ENCODE measurements at regions not wholly inside any gene's neighbourhood (a gene's known extent, or its start where the extent isn't known, plus 50 kb on each side); places are given as distances from the start of the nearest gene placed in this dataset.

DNA sequence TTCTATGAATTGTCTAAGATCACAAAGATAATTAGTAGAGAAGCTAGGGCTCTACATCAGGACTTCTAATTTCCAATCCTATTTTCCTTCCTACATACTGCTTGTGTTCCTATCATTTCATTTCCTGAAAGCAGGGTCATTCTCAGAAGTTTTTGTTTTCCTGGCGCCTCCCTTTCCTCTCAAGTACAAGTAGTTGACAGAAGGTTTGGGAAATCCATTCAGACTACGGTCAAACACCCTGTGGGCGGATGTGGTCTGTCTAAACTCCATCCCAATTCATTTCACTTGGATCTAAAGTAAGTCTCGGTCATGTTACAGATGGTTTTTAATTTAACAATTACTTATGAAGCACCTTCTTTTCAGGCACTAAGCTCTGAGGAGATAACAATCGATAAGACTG, 221.4 kb downstream of the MTERF1 start:
- no peaks in the 10 kb centered on the region for H3K36me3 ChIP-seq (ENCODE audit: control insufficient read depth in 1 of 2, insufficient read depth in 2 of 2, low read length in 2 of 2)
- no peak overlapping the region for H3K27ac ChIP-seq (ENCODE audit: low read depth, low read length)
- H3K9ac ChIP-seq (ENCODE audit: low read length): no peak overlapping the region
- H4K20me1 ChIP-seq (ENCODE audit: insufficient read depth): no peaks in the 10 kb centered on the region
- H2AFZ ChIP-seq (ENCODE audit: low read depth, low read length, poor library complexity, severe bottlenecking): no peak overlapping the region
- H3K9me3 ChIP-seq (ENCODE audit: control insufficient read depth in 1 of 2, insufficient read depth in 1 of 2, low read depth in 1 of 2, low read length in 2 of 2): no peaks in the 10 kb centered on the region
- no peak overlapping the region for H3K4me3 ChIP-seq (replicated peaks in 1 of 2; ENCODE audit: low read depth in 1 of 2, low read length in 2 of 2)
- no peaks in the 10 kb centered on the region for H3K4me1 ChIP-seq (ENCODE audit: control insufficient read depth in 1 of 2, insufficient read depth in 2 of 2, low read length in 2 of 2)
- no peak for TF ChIP-seq EZH2phosphoT487 (IDR thresholded peaks at IDR 0.05; ENCODE audit: borderline replicate concordance)
- no peak for TF ChIP-seq CBX3 (IDR thresholded peaks at IDR 0.05; ENCODE audit: low read depth)
- TF ChIP-seq SP1 (IDR thresholded peaks at IDR 0.05; ENCODE audit: low read depth): no peak
- TF ChIP-seq ZNF274 (IDR thresholded peaks at IDR 0.05; ENCODE audit: low read depth, low read length): no peak
- no peak for TF ChIP-seq POLR2A (IDR thresholded peaks at IDR 0.05; ENCODE audit: borderline replicate concordance, extremely low read depth, insufficient read depth, insufficient read length)
- TF ChIP-seq RAD21 (IDR thresholded peaks at IDR 0.05; ENCODE audit: low read depth): no peak
- no peak for TF ChIP-seq ELF1 (IDR thresholded peaks at IDR 0.05; ENCODE audit: borderline replicate concordance, low read depth)
- POLR2A ChIA-PET: no interaction called here
- CTCF ChIA-PET: no interaction called here
- H3K9me2 ChIP-seq (ENCODE audit: insufficient read depth): no peaks in the 10 kb centered on the region
- H3K79me2 ChIP-seq (ENCODE audit: insufficient read depth, low read length): no peaks in the 10 kb centered on the region
- H3K4me2 ChIP-seq (ENCODE audit: low read length): no peak overlapping the region
- H3K27me3 ChIP-seq (ENCODE audit: insufficient read depth, low read length): 0 out of 2 replicates have a peak, but pooled peaks cover under 1% of the 10 kb centered on the region
- BruUV-seq (replicated peaks): no TSS peak
- ATAC-seq (no peak), DNase-seq (ENCODE audit: low read depth, low spot score) (no peak)
- intact Hi-C loops (cut with micrococcal nuclease): no loop called here
- RAD21 ChIA-PET (ENCODE audit: low non-redundant PET in 1 of 2, low total read pairs in 2 of 2, uncharacterized antibody in 2 of 2, unreplicated experiment in 2 of 2): no interaction called here

DNA sequence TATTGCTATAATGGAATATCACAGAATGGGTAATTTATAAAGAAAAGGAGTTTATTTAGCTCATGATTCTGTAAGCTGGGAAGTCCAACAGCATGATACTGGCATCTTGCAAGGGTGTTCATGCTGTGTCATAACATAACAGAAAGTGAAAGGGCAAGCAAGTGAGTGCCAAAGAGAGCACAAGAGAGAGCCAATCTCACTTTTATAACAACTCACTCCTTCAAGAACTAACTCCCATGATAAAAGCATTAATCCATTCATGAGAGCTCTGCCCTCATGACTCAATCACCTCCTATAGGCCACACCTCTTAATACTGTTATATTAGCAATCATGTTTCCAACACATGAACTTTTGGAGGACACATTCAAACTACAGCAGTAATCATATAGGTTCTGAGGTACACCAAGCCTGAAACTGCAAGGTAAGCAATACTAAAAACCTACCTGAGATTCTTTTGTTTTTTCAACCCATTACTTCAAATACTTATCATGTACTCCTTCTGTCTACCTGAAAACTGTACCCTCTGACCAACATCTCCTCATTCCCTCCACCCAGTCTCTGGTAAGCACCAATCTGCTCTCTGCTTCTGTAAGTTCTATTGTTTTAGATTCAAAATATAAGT, 219.7 kb downstream of the MTERF1 start:
- RAD21 ChIA-PET (ENCODE audit: low non-redundant PET in 1 of 2, low total read pairs in 2 of 2, uncharacterized antibody in 2 of 2, unreplicated experiment in 2 of 2): no interaction called here
- POLR2A ChIA-PET: interaction anchor here (0.6 kb wide), 1 partner anchor 320 kb away, joined by 3 read pairs; no protein-coding TSS in a partner anchor
- BruUV-seq (replicated peaks): no TSS peak
- Histone ChIP-seq H3K9me2 (ENCODE audit: insufficient read depth) (no peaks in the 10 kb centered on the region), H4K20me1 (ENCODE audit: insufficient read depth) (no peaks in the 10 kb centered on the region), H3K9ac (ENCODE audit: low read length) (no peak overlapping the region), H3K9me3 (ENCODE audit: control insufficient read depth in 1 of 2, insufficient read depth in 1 of 2, low read depth in 1 of 2, low read length in 2 of 2) (no peaks in the 10 kb centered on the region), H3K4me1 (ENCODE audit: control insufficient read depth in 1 of 2, insufficient read depth in 2 of 2, low read length in 2 of 2) (no peaks in the 10 kb centered on the region), H3K27me3 (ENCODE audit: insufficient read depth, low read length) (no peaks in the 10 kb centered on the region), H3K4me2 (ENCODE audit: low read length) (no peak overlapping the region), H3K79me2 (ENCODE audit: insufficient read depth, low read length) (no peaks in the 10 kb centered on the region), H3K4me3 (replicated peaks in 1 of 2; ENCODE audit: low read depth in 1 of 2, low read length in 2 of 2) (no peak overlapping the region), H3K36me3 (ENCODE audit: control insufficient read depth in 1 of 2, insufficient read depth in 2 of 2, low read length in 2 of 2) (no peaks in the 10 kb centered on the region), H3K27ac (ENCODE audit: low read depth, low read length) (no peak overlapping the region), H2AFZ (ENCODE audit: low read depth, low read length, poor library complexity, severe bottlenecking) (no peak overlapping the region)
- intact Hi-C loops (cut with micrococcal nuclease): no loop called here
- DNase-seq (ENCODE audit: low read depth, low spot score) (no peak), ATAC-seq (no peak)
- CTCF ChIA-PET: no interaction called here
- TF ChIP-seq ELF1 (IDR thresholded peaks at IDR 0.05; ENCODE audit: borderline replicate concordance, low read depth): no peak
- TF ChIP-seq TCF7L2 (IDR thresholded peaks at IDR 0.05; ENCODE audit: borderline replicate concordance, extremely low read depth, insufficient read depth, insufficient read length): no peak
- TF ChIP-seq SP1 (IDR thresholded peaks at IDR 0.05; ENCODE audit: low read depth): no peak
- TF ChIP-seq ZFX (IDR thresholded peaks at IDR 0.05): no peak
- no peak for TF ChIP-seq YY1 (IDR thresholded peaks at IDR 0.05; ENCODE audit: extremely low read depth, insufficient replicate concordance, low read depth, low read length)
- TF ChIP-seq, protein P1, sequence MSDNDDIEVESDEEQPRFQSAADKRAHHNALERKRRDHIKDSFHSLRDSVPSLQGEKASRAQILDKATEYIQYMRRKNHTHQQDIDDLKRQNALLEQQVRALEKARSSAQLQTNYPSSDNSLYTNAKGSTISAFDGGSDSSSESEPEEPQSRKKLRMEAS (IDR thresholded peaks at IDR 0.05): no peak
- TF ChIP-seq FOSL1 (IDR thresholded peaks at IDR 0.05; ENCODE audit: low read depth): no peak
- TF ChIP-seq RAD21 (IDR thresholded peaks at IDR 0.05; ENCODE audit: low read depth): no peak
- no peak for TF ChIP-seq POLR2AphosphoS5 (IDR thresholded peaks at IDR 0.05; ENCODE audit: low read depth, low read length)
- TF ChIP-seq, protein P2, sequence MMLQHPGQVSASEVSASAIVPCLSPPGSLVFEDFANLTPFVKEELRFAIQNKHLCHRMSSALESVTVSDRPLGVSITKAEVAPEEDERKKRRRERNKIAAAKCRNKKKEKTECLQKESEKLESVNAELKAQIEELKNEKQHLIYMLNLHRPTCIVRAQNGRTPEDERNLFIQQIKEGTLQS (IDR thresholded peaks at IDR 0.05): no peak
- no peak for TF ChIP-seq CBX3 (IDR thresholded peaks at IDR 0.05; ENCODE audit: low read depth)
- no peak for TF ChIP-seq SRF (IDR thresholded peaks at IDR 0.05; ENCODE audit: low read depth)
- TF ChIP-seq, protein P3, sequence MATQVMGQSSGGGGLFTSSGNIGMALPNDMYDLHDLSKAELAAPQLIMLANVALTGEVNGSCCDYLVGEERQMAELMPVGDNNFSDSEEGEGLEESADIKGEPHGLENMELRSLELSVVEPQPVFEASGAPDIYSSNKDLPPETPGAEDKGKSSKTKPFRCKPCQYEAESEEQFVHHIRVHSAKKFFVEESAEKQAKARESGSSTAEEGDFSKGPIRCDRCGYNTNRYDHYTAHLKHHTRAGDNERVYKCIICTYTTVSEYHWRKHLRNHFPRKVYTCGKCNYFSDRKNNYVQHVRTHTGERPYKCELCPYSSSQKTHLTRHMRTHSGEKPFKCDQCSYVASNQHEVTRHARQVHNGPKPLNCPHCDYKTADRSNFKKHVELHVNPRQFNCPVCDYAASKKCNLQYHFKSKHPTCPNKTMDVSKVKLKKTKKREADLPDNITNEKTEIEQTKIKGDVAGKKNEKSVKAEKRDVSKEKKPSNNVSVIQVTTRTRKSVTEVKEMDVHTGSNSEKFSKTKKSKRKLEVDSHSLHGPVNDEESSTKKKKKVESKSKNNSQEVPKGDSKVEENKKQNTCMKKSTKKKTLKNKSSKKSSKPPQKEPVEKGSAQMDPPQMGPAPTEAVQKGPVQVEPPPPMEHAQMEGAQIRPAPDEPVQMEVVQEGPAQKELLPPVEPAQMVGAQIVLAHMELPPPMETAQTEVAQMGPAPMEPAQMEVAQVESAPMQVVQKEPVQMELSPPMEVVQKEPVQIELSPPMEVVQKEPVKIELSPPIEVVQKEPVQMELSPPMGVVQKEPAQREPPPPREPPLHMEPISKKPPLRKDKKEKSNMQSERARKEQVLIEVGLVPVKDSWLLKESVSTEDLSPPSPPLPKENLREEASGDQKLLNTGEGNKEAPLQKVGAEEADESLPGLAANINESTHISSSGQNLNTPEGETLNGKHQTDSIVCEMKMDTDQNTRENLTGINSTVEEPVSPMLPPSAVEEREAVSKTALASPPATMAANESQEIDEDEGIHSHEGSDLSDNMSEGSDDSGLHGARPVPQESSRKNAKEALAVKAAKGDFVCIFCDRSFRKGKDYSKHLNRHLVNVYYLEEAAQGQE (IDR thresholded peaks at IDR 0.05; ENCODE audit: low read depth): no peak
- TF ChIP-seq CEBPB (IDR thresholded peaks at IDR 0.05; ENCODE audit: low read depth): no peak
